HG03571 (cell line): ENCODE measurements at regions not wholly inside any gene's neighbourhood (a gene's known extent, or its start where the extent isn't known, plus 50 kb on each side); places are given as distances from the start of the nearest gene placed in this dataset.
"Not testable (repeated sequence)": the region's sequence is repeated elsewhere in the genome, so short reads cannot be mapped to it uniquely, and the experiment has no call there.

Source experiments
- ATAC-seq: cut with Tn5 transposase; IDR thresholded peaks from one replicate; pipeline ENCODE4 v1.9.1; 2021; ENCODE audit not compliant: unreplicated experiment

DNA sequence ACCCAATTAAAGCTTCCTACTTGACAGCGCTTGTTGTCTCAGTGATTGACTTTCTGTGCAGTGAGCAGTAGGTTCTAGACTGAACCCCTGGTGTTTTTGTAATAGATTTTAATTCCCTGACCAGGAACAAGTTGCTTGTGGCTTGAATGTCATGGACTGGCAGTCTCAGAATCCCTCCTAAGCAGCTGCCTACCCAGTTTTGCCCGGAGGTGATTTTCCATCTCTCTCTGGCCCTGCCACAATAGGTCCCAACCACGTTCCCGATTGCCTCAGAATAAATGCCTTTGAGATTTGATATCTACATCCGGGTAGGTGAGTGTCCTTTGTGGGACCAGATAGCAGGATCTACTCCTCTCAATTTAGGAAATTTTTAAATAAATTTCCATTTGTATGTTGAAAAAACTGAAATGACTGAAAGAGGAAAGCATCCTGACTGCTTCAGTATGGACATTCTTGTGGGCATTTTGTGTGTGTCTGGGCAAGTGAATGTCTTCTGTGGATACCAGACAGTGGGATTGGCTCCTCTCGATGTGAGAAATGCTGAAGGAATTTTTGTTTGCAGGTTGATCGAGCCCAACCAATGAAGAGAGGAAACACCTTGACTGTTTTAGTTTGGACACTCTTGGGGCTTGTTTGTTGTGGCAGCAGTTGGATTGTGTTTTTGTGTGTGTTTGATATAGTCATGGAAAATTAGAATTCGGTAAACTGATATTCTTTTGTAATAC, 1607.4 kb downstream of the C4orf33 start:
- ATAC-seq: no peak

DNA sequence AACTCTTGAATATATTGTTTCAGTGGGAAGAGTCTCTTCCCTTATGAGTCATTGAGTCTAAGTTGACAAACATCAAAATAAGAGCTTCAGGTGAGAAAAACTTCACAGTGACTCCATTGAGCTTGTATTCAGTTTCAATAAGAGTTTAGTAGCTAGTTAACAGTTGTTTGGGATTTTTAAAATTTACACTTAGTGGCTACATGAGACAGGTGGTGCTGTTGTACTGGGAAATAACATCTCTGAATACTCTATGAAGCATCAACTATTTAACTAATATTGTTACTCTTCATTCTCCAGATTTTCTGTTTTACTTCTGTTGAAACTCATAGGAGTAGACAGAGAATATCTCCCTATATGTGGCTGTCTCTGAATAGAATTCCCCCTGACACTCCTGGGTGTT, 1609.1 kb downstream of the C4orf33 start:
- no peak for ATAC-seq

- no peak for ATAC-seq
Measured at GRCh38 chr4:130712038-130712437, 1616.1 kb downstream of the C4orf33 start.

DNA sequence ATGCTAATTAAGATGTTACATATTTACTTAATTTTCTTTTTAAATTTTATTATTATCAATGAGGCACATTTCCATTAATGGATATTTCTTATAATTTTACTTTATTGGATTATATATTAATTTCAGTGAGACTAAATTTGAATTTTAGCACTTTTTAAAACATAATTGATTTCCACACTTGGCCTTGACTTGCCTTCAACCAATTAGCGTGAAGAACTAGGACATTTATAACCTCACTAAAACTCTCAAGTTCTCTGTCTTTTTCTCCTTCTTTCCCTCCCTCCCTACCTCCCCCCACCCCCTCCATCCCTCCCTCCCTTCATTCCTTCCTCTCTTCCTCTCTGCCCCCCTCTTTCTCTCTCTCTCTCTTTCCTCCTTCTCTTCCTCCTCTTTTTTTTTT, 1618.1 kb downstream of the C4orf33 start:
- ATAC-seq: no peak

- no peak for ATAC-seq
Measured at GRCh38 chr4:130722361-130722760, 1626.4 kb downstream of the C4orf33 start.

DNA sequence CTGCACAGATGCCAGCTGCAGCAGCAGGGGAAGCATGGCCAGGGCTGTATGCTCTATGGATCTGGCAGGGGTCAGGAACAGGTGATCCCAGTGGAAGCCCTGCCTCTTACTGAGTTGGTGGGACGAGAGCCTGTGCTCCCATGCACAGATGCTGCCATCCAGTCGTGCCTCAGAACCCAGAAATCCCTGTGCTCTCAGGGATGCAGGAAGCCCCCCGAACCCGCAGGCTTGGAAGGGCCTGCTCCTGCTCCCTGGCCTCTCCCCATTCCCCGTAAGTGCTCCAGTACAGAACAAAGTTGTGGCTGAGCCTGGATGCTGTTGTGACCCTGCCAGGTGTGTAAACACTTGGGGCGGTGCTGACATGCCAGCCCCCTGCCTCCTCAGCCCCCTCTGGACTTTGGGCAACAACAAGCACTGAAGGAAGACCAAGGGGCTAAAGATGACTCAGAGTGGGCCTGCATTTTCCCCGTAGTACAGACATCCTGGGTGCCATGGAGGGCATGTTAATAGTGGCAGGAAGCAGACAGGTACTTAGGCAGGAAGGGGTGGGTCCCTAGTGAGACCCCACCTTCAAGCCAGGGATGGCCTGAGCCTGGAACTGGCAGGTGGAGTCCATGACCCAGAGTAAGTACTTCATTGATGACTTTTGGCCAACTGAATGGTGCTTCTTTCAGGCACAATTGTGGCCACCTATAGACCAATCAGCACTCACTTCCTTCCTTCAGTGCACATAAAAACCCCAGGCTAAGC, 1640.7 kb downstream of the C4orf33 start:
- no peak for ATAC-seq

- no peak for ATAC-seq
Measured at GRCh38 chr4:130738233-130738632, 1642.3 kb downstream of the C4orf33 start.

DNA sequence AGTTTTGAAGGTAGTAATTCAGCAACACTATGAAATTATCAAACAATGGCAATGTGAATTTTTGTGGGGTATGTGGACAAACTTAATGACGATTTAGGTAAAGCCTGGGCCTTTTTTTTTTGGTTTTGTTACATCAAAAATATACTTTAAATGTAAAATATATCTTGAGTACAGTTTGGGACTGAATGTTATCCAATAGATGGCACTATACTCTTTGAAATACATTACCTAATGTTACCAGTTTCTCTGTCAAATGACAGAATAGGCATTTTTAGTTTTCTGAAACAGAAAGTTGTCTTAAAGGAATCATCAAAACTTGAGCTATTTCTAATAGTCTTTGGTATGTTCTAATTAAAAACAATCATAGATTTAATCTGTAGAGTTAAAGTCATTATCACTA, 1651.9 kb downstream of the C4orf33 start:
- ATAC-seq: no peak

DNA sequence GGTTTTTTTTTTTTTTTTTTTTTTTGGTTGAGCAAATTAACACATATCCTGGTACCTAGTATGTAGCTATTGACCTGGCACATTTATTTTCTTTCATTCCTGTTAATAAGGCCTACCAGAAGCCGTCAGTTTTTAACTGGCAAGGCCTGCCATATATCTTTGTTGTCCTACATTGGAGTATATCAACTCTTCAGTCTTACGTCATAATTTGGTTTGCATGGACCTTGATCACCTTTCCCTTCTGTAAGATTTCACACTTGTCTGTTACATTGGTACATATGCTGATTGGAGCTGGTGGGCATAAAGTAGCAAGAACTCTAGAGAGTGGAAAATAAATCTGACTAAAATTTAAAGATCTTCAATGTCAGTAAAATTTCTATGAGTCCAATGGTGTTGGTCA, 1658.0 kb downstream of the C4orf33 start:
- ATAC-seq: no peak

DNA sequence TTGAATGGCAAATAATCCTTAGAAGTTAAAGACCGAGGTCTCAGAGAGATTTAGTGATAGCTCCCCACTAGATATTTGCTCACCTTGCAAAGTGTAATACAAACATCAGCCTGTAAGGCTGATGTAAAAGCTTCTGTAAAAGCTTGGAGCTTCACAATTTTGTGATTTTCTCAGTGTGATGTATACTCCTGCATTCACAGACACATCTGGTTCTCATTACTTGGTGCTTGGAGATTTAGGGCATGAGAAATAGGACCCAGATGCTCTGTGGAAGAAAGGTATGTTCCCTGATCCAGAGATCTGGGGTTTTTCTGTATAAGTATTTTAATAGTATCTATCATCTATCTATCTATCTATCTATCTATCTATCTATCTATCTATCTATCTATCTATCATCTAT, 1664.3 kb downstream of the C4orf33 start:
- ATAC-seq: no peak

- ATAC-seq: not testable (repeated sequence)
Measured at GRCh38 chr4:130767384-130767783, 1671.4 kb downstream of the C4orf33 start.

- ATAC-seq: not testable (repeated sequence)
Measured at GRCh38 chr4:130772966-130773365, 1677.0 kb downstream of the C4orf33 start.

DNA sequence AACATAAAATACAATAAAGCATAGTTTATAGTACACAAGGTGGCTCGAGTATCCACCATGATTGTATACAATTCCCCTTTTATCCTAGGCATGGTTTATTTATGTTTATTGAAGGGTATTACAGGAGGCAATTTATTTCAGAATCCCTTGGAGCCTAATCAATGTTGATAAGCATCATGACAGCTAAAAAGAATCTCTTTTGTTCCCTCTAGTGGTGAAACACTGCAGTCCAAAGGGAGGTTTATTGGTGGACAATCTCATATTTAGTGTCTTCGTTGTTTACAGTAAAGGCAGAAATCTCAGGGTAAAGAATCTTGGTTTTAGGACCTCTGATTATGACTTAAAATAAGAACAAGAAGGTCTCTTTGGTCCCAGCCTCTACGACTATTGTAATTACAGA, 1712.5 kb downstream of the C4orf33 start:
- ATAC-seq: no peak

DNA sequence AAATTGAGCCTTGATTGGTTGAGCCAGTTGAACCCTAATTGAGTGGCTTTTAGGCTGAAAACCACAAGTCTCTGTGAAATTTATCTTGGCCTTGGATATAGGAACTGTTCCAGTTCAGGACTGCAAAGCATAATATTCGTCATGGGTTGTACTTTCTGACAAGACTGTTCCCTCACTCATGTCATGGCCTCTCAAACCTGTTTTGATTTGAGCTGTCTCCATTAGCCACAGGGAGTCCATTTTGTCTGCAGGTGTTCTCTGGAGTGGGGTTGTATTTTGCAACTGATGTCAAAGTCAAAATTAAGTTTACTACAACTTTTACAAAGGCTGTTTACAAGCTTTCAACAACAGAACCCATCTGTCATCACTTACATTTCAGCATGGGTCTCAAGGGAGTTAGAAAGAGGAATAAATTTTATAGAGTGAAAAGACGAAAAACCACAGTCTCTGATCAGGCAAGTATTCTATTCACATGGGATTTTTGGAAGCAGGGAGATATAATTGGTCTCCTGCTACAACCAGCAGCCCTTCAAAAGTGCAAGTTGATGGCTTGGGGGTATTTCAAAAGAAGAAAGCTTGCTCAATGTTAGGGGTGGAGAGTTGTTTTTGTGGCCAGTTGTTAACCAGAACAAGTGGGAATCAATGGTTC, 1716.3 kb downstream of the C4orf33 start:
- ATAC-seq: no peak

- ATAC-seq: no peak
Measured at GRCh38 chr4:130814896-130815295, 1718.9 kb downstream of the C4orf33 start.

DNA sequence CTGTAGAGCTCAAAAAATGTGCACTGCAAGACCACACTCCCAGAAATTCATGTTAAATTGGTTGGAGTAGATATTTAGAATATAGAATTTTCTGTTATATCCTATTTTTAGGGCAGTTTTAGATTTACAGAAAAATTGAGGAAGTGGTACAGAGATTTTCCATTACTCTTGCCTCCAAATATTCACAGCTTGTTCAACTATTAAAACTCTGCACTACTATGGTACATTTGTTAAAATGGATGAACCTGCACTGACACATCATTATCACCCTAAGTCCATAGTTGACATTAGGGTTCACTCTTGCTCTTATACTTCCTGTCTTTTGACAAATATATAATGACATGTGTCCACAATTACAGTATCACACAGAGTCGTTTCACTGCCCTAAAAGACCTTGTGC, 1724.5 kb downstream of the C4orf33 start:
- ATAC-seq: no peak

- no peak for ATAC-seq
Measured at GRCh38 chr4:130825284-130825683, 1729.3 kb downstream of the C4orf33 start.

- ATAC-seq: no peak
Measured at GRCh38 chr4:130850019-130850524, 1754.1 kb downstream of the C4orf33 start.

- ATAC-seq: no peak
Measured at GRCh38 chr4:130851107-130851506, 1755.2 kb downstream of the C4orf33 start.

GRCh38 chr4:130851932-130852331, 1756.0 kb downstream of the C4orf33 start:
- ATAC-seq: no peak

DNA sequence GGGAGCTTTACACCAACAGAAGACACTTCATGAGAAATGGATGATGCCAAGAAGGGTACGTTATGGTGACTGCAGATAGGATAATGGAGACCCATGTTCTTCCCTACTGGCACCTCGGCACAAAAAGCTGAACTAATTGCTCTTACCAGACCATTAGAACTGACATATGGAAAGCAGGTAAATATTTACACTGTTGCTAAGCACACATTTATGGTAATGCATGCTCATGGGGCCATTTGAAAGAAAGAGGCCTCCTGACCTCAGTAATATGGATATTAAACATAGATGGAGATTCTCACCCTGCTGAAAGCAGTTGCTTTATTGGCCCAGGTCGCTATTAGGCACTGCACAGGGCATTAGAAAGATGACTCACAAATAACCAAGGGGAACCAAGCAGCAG, 1759.6 kb downstream of the C4orf33 start:
- ATAC-seq: no peak

DNA sequence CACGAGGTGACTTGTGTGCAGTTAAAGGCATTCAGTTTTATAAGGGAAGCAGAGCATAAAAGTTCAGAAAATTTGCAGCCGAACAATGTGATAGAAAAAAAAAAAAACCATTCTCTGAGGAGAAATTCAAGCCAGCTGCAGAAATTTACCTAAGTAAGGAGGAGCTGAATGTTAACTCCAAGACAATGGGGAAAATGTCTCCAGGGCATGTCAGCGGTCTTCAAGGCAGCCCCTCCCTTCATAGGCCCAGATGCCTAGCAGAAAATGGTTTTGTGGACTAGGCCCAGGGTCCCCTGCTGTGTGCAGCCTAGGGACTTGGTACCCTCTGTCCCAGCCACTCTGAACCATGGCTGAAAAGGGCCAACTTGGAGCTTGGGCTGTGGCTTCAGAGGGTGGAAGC, 1764.0 kb downstream of the C4orf33 start:
- no peak for ATAC-seq
